ENCODE measurements at regions not wholly inside any gene's neighbourhood (a gene's known extent, or its start where the extent isn't known, plus 50 kb on each side); places are given as distances from the start of the nearest gene placed in this dataset.

DNA sequence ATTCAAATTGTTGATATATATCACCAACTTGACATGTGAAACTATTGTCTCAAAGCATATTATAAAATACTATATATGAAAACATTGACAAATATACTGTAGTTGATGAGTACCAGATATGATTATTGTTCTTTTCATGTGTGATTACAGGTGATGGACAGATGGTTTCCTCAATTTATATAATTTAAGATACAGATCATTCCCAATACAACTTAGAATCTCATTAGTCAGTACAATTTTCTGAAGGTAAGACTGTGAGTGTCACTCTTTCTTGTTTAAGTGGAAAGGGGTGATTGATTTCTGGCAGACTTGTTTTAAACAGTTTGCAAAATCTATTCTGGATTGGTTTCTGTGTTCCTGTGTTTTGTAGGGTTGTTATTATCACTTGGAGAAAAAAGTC lies 498.8 kb downstream of the IRS2 start:
- Histone ChIP-seq H3K27me3 (ENCODE audit: insufficient read depth, low read depth) (no peaks in the 10 kb centered on the region), H3K4me3 (IDR thresholded peaks at IDR 0.05; ENCODE audit: insufficient read depth, low read depth, low read length) (no peak overlapping the region), H3K36me3 (ENCODE audit: insufficient read depth) (no peaks in the 10 kb centered on the region), H4K20me1 (ENCODE audit: insufficient read depth) (no peaks in the 10 kb centered on the region), H2AFZ (ENCODE audit: low read depth) (no peak overlapping the region), H3K4me2 (no peak overlapping the region), H3K9ac (no peak overlapping the region), H3K79me2 (ENCODE audit: insufficient read depth, low read depth) (no peaks in the 10 kb centered on the region), H3K27ac (no peak overlapping the region), H3K4me1 (ENCODE audit: low read depth, poor library complexity, severe bottlenecking) (no peaks in the 10 kb centered on the region)
- no peak for TF ChIP-seq CTCF (conservative IDR thresholded peaks at IDR 0.05; ENCODE audit: low read depth, low read length)

DNA sequence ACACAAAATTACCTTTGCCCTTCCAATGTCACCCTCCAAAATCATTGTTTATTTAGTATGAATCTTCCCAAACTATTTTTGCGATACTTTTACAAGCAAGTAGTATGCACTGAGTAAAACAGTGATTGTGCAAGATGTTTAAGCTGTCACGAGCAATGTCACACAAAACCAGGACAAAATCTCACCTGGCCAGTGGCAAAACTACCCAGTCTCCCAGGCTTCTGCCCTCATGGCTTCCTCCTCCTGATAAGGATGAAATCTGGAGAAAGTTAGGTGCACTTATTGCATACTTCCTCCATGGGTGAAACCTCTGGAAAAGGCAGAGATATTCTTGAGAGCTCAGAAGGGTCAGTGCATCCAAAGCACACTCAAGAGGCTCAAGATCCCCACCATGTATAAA lies 500.8 kb downstream of the IRS2 start:
- Histone ChIP-seq H3K4me1 (ENCODE audit: low read depth, poor library complexity, severe bottlenecking) (no peaks in the 10 kb centered on the region), H3K27ac (no peak overlapping the region), H4K20me1 (ENCODE audit: insufficient read depth) (no peaks in the 10 kb centered on the region), H3K27me3 (ENCODE audit: insufficient read depth, low read depth) (no peaks in the 10 kb centered on the region), H3K4me3 (IDR thresholded peaks at IDR 0.05; ENCODE audit: insufficient read depth, low read depth, low read length) (no peak overlapping the region), H2AFZ (ENCODE audit: low read depth) (no peak overlapping the region), H3K9ac (no peak overlapping the region), H3K4me2 (no peak overlapping the region), H3K79me2 (ENCODE audit: insufficient read depth, low read depth) (no peaks in the 10 kb centered on the region), H3K36me3 (ENCODE audit: insufficient read depth) (no peaks in the 10 kb centered on the region)
- TF ChIP-seq CTCF (conservative IDR thresholded peaks at IDR 0.05; ENCODE audit: low read depth, low read length): no peak

DNA sequence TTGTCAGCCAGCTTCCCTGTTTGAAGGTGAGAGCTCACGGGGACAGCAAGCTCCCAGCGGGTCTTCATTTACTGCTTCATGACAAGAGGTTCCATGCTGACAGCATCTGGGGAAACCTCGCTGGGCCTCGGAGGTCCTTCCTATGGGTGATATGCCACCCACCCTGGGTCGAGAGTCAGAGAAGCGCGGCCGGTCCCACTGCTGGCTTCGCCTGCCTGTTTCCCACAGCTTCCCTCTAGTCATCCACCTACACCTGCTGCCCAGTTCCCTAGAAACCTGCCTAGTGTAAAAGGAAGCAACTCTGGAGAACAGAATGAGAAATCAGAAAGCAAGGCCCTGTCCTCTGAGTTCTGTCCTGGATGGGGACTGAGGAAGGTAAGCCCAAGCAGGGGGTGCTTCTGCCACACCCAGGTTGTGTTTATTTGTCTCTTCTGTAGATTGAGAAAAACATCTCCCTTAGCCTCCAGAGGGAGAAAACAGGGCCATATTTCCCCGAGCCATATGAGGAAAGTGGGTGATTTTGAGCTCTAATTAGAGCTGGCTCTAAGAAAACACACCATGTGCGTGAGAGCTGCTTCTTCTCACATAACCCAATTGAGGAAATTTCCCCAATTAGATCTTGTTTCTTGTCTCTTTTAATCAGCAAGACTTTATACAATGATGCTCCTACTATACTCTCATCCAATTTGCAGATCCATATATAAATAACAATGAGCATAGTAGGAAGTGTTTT lies 504.3 kb downstream of the IRS2 start:
- no peaks in the 10 kb centered on the region for H3K36me3 ChIP-seq (ENCODE audit: insufficient read depth)
- no peaks in the 10 kb centered on the region for H3K79me2 ChIP-seq (ENCODE audit: insufficient read depth, low read depth)
- H3K4me1 ChIP-seq (ENCODE audit: low read depth, poor library complexity, severe bottlenecking): no peaks in the 10 kb centered on the region
- H3K9ac ChIP-seq: no peak overlapping the region
- H3K27ac ChIP-seq: no peak overlapping the region
- H4K20me1 ChIP-seq (ENCODE audit: insufficient read depth): no peaks in the 10 kb centered on the region
- H3K4me2 ChIP-seq: no peak overlapping the region
- no peak for TF ChIP-seq CTCF (conservative IDR thresholded peaks at IDR 0.05; ENCODE audit: low read depth, low read length)
- H3K27me3 ChIP-seq (ENCODE audit: insufficient read depth, low read depth): no peaks in the 10 kb centered on the region
- H2AFZ ChIP-seq (ENCODE audit: low read depth): no peak overlapping the region
- H3K4me3 ChIP-seq (IDR thresholded peaks at IDR 0.05; ENCODE audit: insufficient read depth, low read depth, low read length): no peak overlapping the region

DNA sequence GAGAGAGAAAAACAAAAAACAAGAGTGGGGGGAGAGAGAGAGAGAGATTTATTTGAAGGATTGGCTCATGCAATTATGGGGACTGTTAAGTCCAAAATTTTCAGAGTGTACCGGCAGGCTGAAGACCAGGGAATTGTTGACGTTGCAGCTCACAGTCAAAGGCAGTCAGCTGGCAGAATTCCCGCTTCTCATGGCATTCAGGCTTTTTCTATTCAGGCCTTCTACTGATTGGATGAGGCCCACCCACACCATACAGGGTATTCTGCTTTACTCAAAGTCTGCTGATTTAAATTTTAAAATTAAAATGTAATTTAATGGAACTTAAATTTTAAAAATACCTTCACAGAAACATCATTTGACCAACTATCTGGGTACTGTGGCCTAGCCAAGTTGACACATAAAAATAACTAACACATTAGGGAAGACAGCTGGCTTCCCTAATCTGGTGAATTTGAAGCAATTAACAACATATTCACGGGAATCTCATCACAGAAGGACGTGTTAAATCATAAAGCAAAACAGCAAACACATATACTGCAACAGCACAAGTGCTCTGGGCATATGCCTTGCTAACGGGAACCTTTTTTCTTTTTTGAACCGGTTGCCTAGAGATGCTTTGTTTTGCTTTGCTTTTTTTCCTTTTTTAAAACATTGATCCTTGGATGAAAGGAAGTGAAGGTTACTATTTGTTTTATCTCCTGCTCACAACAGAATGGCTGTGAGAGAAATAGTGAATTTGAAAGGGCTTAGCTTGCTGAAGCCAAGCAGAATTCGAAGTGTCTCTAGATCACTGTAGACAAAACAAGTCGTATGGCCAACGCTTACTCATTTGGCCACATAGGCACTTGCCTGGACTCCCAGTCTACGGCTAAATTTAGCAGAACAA lies 505.1 kb downstream of the IRS2 start:
- no peaks in the 10 kb centered on the region for H3K79me2 ChIP-seq (ENCODE audit: insufficient read depth, low read depth)
- TF ChIP-seq CTCF (conservative IDR thresholded peaks at IDR 0.05; ENCODE audit: low read depth, low read length): no peak
- no peak overlapping the region for H3K27ac ChIP-seq
- no peaks in the 10 kb centered on the region for H3K27me3 ChIP-seq (ENCODE audit: insufficient read depth, low read depth)
- H3K9ac ChIP-seq: no peak overlapping the region
- H3K4me2 ChIP-seq: no peak overlapping the region
- H3K4me3 ChIP-seq (IDR thresholded peaks at IDR 0.05; ENCODE audit: insufficient read depth, low read depth, low read length): no peak overlapping the region
- no peaks in the 10 kb centered on the region for H4K20me1 ChIP-seq (ENCODE audit: insufficient read depth)
- no peak overlapping the region for H2AFZ ChIP-seq (ENCODE audit: low read depth)
- H3K4me1 ChIP-seq (ENCODE audit: low read depth, poor library complexity, severe bottlenecking): no peaks in the 10 kb centered on the region
- no peaks in the 10 kb centered on the region for H3K36me3 ChIP-seq (ENCODE audit: insufficient read depth)
